Mucosa of gallbladder (tissue), 1 donor: ENCODE measurements at regions not wholly inside any gene's neighbourhood (a gene's known extent, or its start where the extent isn't known, plus 50 kb on each side); places are given as distances from the start of the nearest gene placed in this dataset.

ENCODE experiments used
- DNase-seq: peaks from one replicate; pipeline ENCODE4 v3.0.0-alpha.2; 2020; ENCODE audit warnings: low spot score
- donor health status: DM: no; HTN: no; CAD: no.

- no peak for DNase-seq
Observed at GRCh38 chr12:127717278-127717677, 549.7 kb upstream of the TMEM132C start.

- no peak for DNase-seq
Observed at GRCh38 chr12:127720334-127720733, 546.6 kb upstream of the TMEM132C start.

GRCh38 chr12:127722611-127723010 is 544.4 kb upstream of the TMEM132C start:
- DNase-seq: no peak

- peak; percentile 18 for DNase-seq
Observed at GRCh38 chr12:127723251-127723650, 543.7 kb upstream of the TMEM132C start.

GRCh38 chr12:127726671-127727315 is 540.2 kb upstream of the TMEM132C start:
- DNase-seq: no peak

GRCh38 chr12:127728285-127728684 is 538.7 kb upstream of the TMEM132C start:
- DNase-seq: no peak

- DNase-seq: no peak
Observed at GRCh38 chr12:127728729-127729128, 538.2 kb upstream of the TMEM132C start.

DNA sequence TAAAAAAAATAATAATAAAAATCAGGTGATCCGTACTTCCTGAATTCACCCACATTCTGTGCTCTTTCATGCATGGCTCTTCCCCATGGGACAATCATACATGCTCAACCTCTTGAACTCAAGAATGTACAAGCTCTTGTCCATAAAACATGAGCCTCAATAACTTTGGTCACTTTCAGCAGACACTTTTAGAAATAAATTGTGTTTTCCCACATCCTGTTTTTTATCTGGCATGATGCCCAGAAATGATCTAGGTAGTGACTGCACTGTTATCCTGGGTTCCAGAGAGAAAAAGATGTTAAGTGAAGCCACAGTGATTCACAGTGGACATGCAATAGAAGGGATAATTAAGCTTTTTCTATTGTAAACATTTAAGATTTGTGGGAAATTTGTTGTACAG is 537.6 kb upstream of the TMEM132C start:
- DNase-seq: no peak

- no peak for DNase-seq
Observed at GRCh38 chr12:127731657-127732056, 535.3 kb upstream of the TMEM132C start.

DNA sequence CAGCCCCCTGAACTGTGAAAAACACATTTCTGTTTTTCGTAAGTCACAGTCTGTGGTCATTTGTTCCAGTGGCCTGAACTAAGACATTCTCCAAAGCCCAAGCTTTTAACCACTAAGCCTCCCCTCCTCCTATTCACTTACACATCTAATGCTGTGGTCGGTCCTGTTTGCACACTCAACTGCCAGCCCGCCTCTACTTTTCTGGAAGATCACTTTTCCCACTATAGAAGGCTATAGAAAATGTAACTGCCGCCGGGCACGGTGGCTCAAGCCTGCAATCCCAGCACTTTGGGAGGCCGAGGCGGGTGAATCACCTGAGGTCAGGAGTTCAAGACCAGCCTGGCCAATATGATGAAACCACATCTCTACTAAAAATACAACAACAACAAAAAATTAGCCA is 524.7 kb upstream of the TMEM132C start:
- DNase-seq: no peak

GRCh38 chr12:127745469-127746212 is 521.3 kb upstream of the TMEM132C start:
- no peak for DNase-seq

DNA sequence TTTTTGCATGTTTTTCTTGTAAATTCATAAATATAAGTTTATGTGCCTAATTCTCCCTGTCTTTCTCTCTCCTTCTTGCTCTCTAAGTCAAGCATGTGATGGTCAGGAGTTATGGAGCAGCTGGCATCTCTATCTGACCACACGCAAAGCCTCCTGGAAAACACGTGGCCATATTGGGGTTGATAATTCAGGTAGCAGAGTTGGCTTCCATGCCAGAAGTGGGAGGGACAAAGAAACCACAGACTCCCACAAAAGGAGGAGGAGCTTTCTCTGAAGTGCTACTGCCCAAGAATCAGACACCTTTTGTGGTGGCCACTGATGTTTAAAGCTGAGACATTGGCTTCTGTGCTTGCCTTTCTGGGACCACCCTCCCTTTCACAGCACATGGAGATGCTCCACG is 517.6 kb upstream of the TMEM132C start:
- DNase-seq: no peak

DNA sequence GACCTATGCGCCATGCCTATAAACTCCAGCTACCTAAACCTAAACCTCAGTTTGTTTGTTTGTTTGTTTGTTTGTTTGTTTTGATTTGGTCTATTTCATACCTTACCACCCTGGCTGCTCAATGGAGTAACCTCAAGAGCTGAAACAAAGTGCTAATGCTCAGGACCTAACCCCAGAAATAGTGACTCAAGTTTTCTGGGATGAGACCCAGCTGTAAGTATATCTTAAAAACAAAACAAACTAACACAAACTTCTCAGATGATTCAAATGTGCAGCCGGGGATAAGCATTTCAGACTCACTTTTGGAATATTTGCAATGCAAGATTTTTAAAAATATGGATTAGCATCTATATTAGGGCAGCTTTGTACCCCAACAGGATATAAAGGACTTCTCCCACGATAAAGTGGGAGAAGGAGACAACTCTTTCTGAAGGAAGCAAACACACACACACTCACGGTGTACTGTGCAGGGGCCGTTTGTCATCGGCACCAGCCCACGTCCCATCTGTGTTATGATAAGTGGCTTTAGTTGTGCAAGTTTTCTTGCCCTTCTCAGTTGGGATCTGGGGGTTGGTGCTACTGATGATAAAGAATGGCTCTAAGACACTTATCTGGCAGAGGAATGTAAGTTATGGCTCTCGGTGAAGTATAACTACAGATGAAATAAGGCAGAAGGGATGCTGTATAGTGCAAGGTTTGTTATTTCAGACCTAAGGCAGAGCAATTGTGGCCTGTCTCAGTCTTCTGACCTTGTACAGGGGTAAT is 516.7 kb upstream of the TMEM132C start:
- no peak for DNase-seq

DNA sequence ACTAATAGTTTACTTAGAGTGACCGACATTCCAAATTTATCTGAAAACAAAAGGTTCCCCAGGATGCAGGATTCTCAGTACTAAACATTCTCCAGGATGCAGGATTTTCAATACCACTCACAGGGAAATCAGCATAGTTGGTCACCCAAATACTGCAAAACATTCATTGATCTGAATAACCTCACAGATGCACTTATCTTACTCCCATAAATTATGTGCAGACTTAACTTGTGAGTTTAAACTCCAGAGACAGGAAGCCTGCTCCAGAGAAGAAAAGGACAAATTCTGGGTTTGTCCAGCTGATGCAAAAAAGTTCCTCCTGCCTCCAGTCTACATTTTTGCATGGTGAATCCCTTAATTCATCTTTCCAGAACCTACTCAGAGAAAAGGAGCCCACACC is 514.2 kb upstream of the TMEM132C start:
- DNase-seq: no peak

DNA sequence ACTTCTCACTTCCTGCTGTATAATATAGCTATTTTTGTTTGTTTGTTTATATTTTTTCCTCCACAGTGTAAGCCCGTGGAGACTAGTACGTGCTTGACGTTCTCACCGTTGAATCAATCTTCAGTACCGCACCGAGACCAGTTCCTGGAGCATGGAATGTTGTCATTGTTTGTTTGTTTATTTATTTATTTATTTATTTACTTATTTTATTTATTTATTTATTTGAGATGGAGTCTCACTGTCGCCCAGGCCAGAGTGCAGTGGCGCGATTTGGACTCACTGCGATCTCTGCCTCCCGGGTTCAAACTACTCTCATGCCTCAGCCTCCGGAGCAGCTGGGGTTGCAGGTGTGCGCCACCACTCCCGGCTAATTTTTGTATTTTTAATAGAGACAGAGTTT is 506.6 kb upstream of the TMEM132C start:
- no peak for DNase-seq

GRCh38 chr12:127760996-127761395 is 506.0 kb upstream of the TMEM132C start:
- no peak for DNase-seq

GRCh38 chr12:127761880-127762279 is 505.1 kb upstream of the TMEM132C start:
- DNase-seq: no peak

GRCh38 chr12:127767656-127768055 is 499.3 kb upstream of the TMEM132C start:
- no peak for DNase-seq

DNA sequence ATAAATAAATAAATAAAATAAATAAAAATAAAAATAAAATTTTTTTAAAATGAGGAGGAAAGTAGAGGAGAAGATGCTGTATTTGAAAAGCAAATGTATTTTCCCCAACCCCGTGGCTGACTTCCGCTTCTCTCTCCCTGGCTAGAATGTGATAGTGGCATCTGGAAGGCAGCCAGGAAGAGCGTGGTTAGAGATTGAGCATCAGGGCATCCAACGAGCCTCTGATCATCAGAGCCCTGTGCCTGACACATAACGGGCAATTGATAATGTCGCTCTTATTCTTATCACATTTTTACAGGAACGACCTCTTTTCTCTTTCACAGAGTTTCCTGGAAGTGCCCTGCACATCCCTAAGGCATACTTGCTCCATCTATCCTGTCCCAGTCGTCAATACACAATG is 496.9 kb upstream of the TMEM132C start:
- peak; percentile 12 for DNase-seq

- DNase-seq: no peak
Observed at GRCh38 chr12:127771546-127771945, 495.4 kb upstream of the TMEM132C start.

GRCh38 chr12:127773520-127773919 is 493.4 kb upstream of the TMEM132C start:
- DNase-seq: no peak

DNA sequence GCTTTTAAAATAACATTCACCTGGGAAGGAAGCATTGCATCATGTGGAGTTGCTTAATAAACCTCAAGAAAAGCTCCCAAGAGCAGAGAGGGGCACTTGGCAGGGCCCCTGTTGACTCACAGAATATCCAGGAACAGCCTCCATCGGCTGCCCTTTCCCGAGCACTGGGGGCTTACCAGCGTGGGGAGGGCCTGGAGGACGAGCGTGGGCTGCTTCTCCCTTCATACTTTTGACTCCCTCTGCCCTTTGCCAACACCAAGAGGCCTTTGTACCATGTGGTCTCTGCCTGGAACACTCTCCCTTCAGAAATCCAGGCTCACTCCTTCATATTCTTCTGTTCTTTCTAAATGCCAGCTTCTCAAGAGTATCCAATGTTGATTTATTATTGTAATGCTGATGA is 492.1 kb upstream of the TMEM132C start:
- DNase-seq: no peak
